Adipocyte (in vitro differentiated cells): ENCODE measurements at regions not wholly inside any gene's neighbourhood (a gene's known extent, or its start where the extent isn't known, plus 50 kb on each side); places are given as distances from the start of the nearest gene placed in this dataset.

Experiments used
- DNase-seq: peaks from one replicate; pipeline ENCODE4 v3.0.0-alpha.2; 2015; ENCODE audit warnings: low read depth
- H3K27me3 ChIP-seq: replicated peaks from 2 replicates; pipeline ENCODE4 v1.7.0; 2013; ENCODE audit warnings: mild to moderate bottlenecking, low read length, moderate library complexity; ENCODE audit not compliant: control insufficient read depth, insufficient read depth
- H3K36me3 ChIP-seq: 2 replicates; pipeline ENCODE4 v1.7.0; 2013; ENCODE audit warnings: low read length, mild to moderate bottlenecking, moderate library complexity; ENCODE audit not compliant: control insufficient read depth, insufficient read depth, severe bottlenecking
- H3K4me1 ChIP-seq: 2 replicates; pipeline ENCODE4 v1.7.0; 2013; ENCODE audit warnings: mild to moderate bottlenecking, low read length, moderate library complexity; ENCODE audit not compliant: control insufficient read depth, insufficient read depth
- H3K4me3 ChIP-seq: 2 replicates; pipeline ENCODE4 v1.7.0; 2013; ENCODE audit warnings: mild to moderate bottlenecking, low read length, moderate library complexity
- H3K9ac ChIP-seq: 2 replicates; pipeline ENCODE4 v1.7.0; 2013; ENCODE audit warnings: mild to moderate bottlenecking, low read length, moderate library complexity
- H3K9me3 ChIP-seq: 2 replicates; pipeline ENCODE4 v1.7.0; 2013; ENCODE audit warnings: mild to moderate bottlenecking, low read length, moderate library complexity; ENCODE audit not compliant: control insufficient read depth

DNA sequence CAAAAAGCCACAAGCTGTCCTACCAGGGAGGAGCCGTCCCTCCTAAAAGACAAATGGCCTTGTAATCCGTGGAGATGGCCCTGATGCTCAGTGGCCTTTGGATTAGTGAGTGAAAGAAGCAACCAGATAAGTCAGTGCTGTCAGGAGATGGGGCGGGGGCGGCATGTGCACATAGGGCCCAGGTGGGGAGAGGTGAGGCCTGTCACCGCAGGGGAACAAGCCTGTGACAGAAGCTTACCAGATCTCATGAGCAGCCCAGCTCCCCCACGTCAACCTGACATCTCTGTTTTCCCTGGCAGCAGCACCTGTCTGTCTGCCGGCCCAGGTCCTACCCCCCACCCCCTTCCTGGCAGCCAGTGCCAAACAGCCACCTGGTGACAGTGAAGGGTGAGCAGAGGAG lies 162.6 kb downstream of the BUD13 start:
- Histone ChIP-seq H3K4me1 (no peaks in the 10 kb centered on the region), H3K4me3 (no peak overlapping the region), H3K9me3 (peaks cover 10% of the 10 kb centered on the region), H3K9ac (no peak overlapping the region), H3K27me3 (peaks cover 29% of the 10 kb centered on the region), H3K36me3 (no peaks in the 10 kb centered on the region)
- DNase-seq: no peak

DNA sequence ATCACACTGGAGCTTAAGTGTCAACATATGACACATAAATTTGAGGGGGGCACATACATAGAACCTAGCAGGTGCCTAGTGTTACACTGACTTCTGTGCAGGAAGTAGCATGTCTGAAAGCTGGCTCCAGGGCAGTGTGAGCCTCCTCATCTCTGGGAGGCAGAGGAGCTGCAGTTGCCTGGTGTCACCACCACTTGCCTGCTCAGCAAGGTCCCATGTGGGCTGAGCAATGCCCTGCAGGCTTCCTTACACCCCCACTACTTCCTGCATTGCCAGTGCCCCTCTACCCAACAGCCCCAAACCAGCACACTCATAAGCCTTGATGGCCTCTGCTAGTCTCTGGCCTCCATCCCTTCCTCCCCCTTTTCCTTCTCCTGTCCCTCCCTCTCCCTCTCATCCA lies 165.8 kb downstream of the BUD13 start:
- Histone ChIP-seq H3K9ac (no peak overlapping the region), H3K27me3 (peaks cover 18% of the 10 kb centered on the region), H3K36me3 (no peaks in the 10 kb centered on the region), H3K4me3 (no peak overlapping the region), H3K9me3 (peaks cover 10% of the 10 kb centered on the region), H3K4me1 (no peaks in the 10 kb centered on the region)
- DNase-seq: no peak

DNA sequence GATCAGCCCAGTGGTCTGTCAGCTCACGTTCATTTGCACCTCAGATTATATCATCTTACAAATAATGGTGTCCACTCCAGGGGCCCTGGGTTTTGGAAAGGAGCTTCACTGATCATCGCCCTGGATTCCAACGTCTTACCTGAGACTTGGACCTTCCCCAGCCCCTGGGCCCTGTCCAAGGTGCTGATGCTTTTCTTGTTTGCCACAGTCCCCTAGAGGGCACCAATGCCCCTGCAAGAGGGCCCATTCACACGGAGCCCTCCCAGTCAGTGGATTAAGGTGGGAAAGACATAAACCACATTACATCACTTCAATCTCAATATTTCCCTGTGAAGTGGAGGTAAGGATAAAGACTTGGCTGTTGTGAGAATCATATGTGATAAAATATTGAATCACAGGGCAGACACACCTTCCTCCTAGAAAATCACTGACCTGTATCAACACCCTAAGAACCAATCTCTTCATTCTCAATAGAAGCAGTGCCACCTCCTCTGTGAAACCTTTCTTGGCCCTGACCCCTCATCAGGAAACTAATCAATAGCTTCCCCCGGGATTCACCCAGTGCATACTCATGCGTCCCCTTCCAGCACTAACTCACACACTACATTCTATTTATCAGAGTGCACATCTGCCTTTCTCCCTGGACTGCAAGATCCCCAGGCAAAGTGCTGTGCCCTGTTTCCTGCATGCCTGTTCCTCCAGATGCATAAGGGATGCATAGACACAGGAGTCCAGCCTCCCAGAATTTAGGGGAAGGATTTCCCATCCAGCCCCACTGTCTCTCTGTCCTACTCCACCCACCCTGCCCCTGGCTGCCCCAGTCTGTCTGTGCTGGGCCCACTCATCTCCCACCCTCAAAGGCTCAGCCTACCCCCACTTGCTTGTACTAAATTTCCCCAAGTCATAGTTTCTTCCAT lies 167.0 kb downstream of the BUD13 start:
- peak; percentile 7 for DNase-seq
- Histone ChIP-seq H3K4me1 (peaks cover 4% of the 10 kb centered on the region), H3K27me3 (peaks cover 18% of the 10 kb centered on the region), H3K9me3 (peaks cover under 1% of the 10 kb centered on the region), H3K36me3 (no peaks in the 10 kb centered on the region), H3K4me3 (no peak overlapping the region), H3K9ac (no peak overlapping the region)

DNA sequence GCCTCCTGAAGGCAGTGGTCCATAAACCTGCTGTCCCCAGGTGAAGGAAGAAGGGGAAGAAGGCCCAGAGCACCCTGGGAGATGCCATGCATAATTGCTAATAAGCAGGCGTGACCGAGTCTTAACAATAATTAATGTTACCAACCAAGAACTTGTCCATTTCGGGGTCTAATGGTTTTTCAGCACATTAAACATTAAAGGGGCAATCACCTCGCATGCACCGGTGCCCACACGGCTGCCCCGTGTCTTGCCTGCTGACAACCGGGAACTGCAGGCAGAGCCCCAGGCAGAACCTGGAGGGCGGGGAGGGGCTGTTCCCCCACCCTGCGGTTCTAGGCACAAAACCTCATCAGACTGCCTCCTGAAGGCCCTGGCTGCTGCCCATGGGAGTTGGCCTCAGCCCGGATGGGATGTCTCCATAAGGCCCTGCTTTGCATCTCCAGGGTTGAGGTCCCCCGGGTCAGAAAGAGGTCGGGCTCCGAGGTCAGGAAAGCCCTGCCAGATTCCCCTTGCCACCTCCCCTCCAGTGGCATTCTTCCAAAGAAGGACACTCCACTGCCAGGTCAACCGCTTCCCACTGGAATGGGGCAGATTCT lies 169.0 kb downstream of the BUD13 start:
- Histone ChIP-seq H3K9ac (no peak overlapping the region), H3K9me3 (no peaks in the 10 kb centered on the region), H3K4me3 (no peak overlapping the region), H3K36me3 (no peaks in the 10 kb centered on the region), H3K4me1 (peaks cover 4% of the 10 kb centered on the region), H3K27me3 (peaks cover 15% of the 10 kb centered on the region)
- DNase-seq: no peak

DNA sequence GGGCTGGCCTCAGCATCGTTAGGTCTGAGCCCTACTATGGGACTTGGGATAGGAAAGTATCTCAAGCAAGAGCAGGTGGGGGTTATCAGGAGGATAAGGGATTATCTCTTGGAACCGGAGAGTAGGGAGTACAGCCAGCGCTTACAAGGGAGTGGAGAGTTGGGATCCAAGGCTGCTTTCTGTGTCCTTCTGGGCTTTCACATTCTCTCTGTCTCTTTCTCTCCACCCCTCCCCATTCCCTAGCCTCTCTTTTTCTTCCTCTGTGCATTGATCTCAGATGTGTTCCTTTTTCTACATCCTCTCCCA lies 170.2 kb downstream of the BUD13 start:
- no peak for DNase-seq

DNA sequence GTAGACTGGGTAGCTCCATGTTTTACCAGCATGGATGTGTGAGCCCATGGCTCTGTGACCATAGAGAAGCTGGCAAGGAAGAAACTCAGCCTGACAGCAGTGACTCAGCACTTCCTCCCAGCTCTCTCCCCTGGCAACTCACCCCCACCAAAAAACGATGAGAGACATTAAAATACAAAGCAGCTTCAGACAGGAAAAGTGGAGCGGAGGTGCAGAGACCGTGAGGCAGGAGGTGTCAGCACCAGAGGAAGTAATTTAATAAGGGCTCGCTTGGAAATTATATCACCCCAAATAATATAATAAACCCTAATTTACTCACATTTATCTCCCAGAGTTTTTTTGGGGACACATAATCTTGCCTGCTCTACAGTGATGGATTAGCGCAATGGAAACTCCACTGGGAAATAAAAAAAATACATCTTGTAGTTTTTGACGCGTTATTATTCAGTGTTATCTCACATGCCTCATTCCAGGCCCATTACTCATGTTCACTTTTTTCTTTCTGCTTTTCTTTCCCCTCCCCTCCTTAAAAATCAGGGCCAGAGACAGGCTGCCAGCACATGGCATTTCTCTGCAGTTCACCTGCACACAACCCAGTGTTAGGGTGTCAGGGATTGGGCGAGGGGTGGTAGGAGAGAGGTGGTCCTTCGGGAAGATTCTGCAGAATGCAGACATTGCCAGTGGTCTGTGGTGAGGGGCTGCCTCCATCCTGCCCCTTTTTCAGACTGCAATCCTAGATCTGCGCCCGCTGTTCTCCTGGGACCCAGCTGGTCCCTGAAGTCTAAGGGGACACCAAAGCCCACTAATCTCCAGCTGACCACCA lies 170.8 kb downstream of the BUD13 start:
- Histone ChIP-seq H3K4me1 (peaks cover 4% of the 10 kb centered on the region), H3K27me3 (peaks cover 8% of the 10 kb centered on the region), H3K9ac (no peak overlapping the region), H3K9me3 (no peaks in the 10 kb centered on the region), H3K4me3 (no peak overlapping the region), H3K36me3 (no peaks in the 10 kb centered on the region)
- no peak for DNase-seq

More for the DNA sequence above, 170.2 kb downstream of the BUD13 start:
- no peaks in the 10 kb centered on the region for H3K9me3 ChIP-seq
- H3K36me3 ChIP-seq: no peaks in the 10 kb centered on the region
- H3K4me1 ChIP-seq: peaks cover 4% of the 10 kb centered on the region
- H3K4me3 ChIP-seq: no peak overlapping the region
- no peak overlapping the region for H3K9ac ChIP-seq
- peaks cover 10% of the 10 kb centered on the region for H3K27me3 ChIP-seq

DNA sequence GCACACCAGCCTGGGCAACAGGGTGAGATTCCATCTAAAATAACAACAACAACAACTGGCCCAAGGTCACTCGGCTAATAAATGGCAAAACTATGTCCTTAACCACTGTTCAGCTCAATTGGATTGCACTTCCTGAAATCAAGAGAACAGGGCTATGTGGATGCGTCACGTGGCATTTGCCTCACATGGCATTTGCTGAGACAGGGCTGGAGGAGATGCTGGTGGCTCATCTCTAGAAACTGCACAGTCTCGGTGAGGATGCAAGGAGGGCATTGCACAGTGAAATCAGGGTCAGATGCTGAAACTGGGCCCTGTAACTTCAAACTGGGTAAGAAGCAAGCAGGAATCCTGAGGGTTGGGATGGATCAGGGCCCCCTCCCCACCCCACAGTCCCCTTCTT lies 171.9 kb downstream of the BUD13 start:
- Histone ChIP-seq H3K4me3 (no peak overlapping the region), H3K9me3 (no peaks in the 10 kb centered on the region), H3K27me3 (peaks cover 4% of the 10 kb centered on the region), H3K36me3 (no peaks in the 10 kb centered on the region), H3K9ac (no peak overlapping the region), H3K4me1 (peaks cover 4% of the 10 kb centered on the region)
- no peak for DNase-seq

DNA sequence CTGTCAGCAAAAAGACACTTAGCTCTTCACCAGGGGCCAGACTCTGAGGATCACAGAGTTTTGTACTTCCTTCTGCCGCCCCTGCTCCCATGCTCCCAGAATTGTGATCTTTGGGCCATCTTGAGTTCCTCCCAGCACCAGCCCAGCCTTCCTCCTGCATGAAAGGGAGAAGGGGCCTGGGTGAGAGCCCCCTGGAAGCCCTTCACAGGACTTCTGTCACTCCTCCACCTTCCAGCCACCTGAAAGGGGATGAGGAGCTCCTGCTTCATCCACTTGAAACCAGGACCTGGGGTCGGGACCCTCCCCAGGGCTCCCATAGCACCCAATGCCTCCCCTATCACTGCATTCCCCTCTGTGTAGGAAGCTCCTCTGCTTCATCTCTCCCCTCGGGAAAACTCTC lies 174.2 kb downstream of the BUD13 start:
- Histone ChIP-seq H3K4me3 (no peak overlapping the region), H3K9me3 (no peaks in the 10 kb centered on the region), H3K4me1 (peaks cover 4% of the 10 kb centered on the region), H3K36me3 (no peaks in the 10 kb centered on the region), H3K9ac (no peak overlapping the region), H3K27me3 (peaks cover 27% of the 10 kb centered on the region)
- DNase-seq: no peak

DNA sequence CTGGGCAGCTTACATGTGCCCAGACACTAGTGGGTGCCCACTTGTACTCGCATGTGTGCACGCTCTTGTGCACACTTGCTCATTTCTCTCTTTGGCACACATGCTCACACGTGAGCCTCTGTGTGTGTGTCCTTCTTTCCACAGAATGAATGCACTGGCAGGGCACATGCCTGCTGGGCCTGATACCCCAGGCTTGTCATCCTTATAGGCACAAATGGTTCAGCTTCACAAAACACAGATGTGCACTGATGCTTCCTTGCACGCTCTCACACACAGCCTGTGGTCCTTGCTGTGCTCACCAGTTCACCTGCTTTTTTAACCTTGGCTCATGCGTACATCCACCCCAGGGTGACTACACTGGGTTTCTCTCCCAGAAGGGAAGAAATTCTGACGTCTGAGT lies 174.8 kb downstream of the BUD13 start:
- no peak for DNase-seq
- Histone ChIP-seq H3K4me3 (no peak overlapping the region), H3K36me3 (no peaks in the 10 kb centered on the region)

DNA sequence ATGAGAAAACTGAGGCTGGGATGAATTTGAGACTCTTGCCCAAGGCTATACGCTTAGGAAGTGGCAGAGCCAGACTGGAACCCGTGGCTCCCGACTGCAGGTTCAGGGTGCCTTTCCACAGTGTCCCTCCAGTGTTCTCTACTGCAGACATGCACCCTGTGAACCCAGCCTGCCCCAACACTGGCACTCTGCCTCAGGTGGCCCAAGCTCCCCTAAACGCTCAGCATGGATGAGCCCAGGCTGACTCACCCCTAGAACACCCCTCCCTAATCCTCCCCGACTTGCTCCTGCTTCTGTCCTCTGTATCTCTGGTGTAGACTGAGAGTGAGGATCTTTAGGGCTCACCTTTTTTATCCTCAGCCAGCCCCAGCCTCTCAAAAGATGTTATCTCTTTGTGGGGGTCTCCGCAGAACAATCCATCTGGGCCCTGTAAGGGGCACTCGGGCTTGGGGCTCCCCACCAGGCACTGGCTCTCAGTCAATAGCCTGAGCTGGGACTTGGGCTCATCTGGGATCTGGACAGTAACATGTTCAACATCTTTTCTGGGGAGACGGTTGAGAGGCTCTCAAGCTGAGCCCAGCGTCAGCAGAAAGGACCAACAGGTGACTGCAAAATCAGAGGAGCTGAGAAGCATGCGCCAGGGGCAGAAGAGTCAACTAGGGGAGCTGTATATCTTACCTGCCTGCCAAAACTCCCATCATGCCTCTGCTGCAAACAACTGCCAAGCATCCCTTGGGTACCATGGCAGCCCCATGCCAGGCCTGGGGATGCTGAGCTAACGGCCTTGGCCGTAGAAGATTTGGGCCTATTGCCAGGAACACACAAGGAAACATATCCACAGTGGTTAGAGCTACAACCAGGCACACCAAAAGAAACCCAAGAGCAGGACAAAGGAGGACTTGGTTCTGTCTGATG lies 176.2 kb downstream of the BUD13 start:
- H3K9ac ChIP-seq: no peak overlapping the region
- DNase-seq: no peak
- no peaks in the 10 kb centered on the region for H3K9me3 ChIP-seq
- no peaks in the 10 kb centered on the region for H3K36me3 ChIP-seq
- peaks cover 1% of the 10 kb centered on the region for H3K4me1 ChIP-seq
- H3K27me3 ChIP-seq: peaks cover 34% of the 10 kb centered on the region
- no peak overlapping the region for H3K4me3 ChIP-seq

More for the DNA sequence above, 174.8 kb downstream of the BUD13 start:
- Histone ChIP-seq H3K4me1 (peaks cover 4% of the 10 kb centered on the region), H3K9ac (no peak overlapping the region), H3K27me3 (peaks cover 30% of the 10 kb centered on the region), H3K9me3 (no peaks in the 10 kb centered on the region)
